Esophagus squamous epithelium (tissue), 4 donors: ENCODE measurements at regions not wholly inside any gene's neighbourhood (a gene's known extent, or its start where the extent isn't known, plus 50 kb on each side); places are given as distances from the start of the nearest gene placed in this dataset.

Experiments used
- CTCF ChIP-seq, 6 experiments: fragments of 450-650 bp in 4 of 6; fragments of 200-600 bp in 2 of 6; sonication (generic) in 2 of 6; IDR thresholded peaks; one replicate each; pipeline ENCODE4 v1.5.1; 2016 to 2019; ENCODE audit warnings: antibody characterized with exemption in 6 of 6, mild to moderate bottlenecking in 4 of 6, moderate library complexity in 4 of 6
- POLR2A ChIP-seq, 4 donors: fragments of 450-650 bp; IDR thresholded peaks; one replicate each; pipeline ENCODE4 v1.6.1; 2017; ENCODE audit warnings: antibody characterized with exemption in 4 of 4, mild to moderate bottlenecking in 4 of 4, moderate library complexity in 3 of 4

- TF ChIP-seq CTCF (IDR thresholded peaks at IDR 0.05) (no peak), POLR2A (IDR thresholded peaks at IDR 0.05) (no peak)
Observed at GRCh38 chr1:8266436-8267165, 51.3 kb upstream of the SLC45A1 start.
